Loucy (cell line): ENCODE measurements at regions not wholly inside any gene's neighbourhood (a gene's known extent, or its start where the extent isn't known, plus 50 kb on each side); places are given as distances from the start of the nearest gene placed in this dataset.

Source experiments
- EZH2phosphoT487 ChIP-seq: fragments of 200-600 bp; IDR thresholded peaks from 2 replicates; pipeline ENCODE4 v1.6.1; 2018; ENCODE audit warnings: antibody characterized with exemption, mild to moderate bottlenecking, moderate library complexity, borderline replicate concordance
- TF ChIP-seq, protein P1 (sequence below): fragments of 200-600 bp; sonication (generic); conservative IDR thresholded peaks from 2 replicates; pipeline ENCODE4 v1.5.1; 2014; ENCODE audit warnings: mild to moderate bottlenecking, antibody characterized with exemption, low read length

DNA sequence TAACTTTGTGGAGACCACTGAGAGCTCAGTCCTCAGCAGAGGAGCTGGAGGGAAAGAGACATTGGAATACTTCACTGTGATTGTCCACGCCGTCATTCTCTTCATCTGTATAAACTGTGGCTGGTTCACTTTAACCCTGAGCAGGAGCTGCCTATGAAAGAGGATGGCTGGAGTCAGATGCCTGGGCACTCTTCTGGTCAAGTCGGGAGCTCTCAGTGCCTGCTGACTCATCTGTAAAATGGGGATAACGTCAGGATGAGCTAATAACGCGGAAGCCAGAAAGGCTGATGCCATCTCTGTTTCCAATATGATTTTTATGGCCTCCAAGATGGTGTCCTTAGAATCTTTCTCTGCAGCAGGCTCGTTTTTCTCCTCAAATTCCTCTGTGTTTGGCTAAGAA lies 51.6 kb upstream of the MRPS22 start:
- TF ChIP-seq, protein P1, sequence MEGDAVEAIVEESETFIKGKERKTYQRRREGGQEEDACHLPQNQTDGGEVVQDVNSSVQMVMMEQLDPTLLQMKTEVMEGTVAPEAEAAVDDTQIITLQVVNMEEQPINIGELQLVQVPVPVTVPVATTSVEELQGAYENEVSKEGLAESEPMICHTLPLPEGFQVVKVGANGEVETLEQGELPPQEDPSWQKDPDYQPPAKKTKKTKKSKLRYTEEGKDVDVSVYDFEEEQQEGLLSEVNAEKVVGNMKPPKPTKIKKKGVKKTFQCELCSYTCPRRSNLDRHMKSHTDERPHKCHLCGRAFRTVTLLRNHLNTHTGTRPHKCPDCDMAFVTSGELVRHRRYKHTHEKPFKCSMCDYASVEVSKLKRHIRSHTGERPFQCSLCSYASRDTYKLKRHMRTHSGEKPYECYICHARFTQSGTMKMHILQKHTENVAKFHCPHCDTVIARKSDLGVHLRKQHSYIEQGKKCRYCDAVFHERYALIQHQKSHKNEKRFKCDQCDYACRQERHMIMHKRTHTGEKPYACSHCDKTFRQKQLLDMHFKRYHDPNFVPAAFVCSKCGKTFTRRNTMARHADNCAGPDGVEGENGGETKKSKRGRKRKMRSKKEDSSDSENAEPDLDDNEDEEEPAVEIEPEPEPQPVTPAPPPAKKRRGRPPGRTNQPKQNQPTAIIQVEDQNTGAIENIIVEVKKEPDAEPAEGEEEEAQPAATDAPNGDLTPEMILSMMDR, result no peak
- no peak for TF ChIP-seq EZH2phosphoT487
